HEK293T (cell line): ENCODE measurements at regions not wholly inside any gene's neighbourhood (a gene's known extent, or its start where the extent isn't known, plus 50 kb on each side); places are given as distances from the start of the nearest gene placed in this dataset.

Experiments
- ARNT ChIP-seq: fragments of 450-650 bp; IDR thresholded peaks from 2 replicates; pipeline ENCODE4 v1.6.1; 2017; ENCODE audit warnings: mild to moderate bottlenecking
- FOXM1 ChIP-seq: fragments of 450-650 bp; IDR thresholded peaks from 2 replicates; pipeline ENCODE4 v1.6.1; 2017; ENCODE audit warnings: mild to moderate bottlenecking, borderline replicate concordance
- SP1 ChIP-seq: fragments of 450-650 bp; IDR thresholded peaks from 2 replicates; pipeline ENCODE4 v1.6.1; 2017
- TARDBP ChIP-seq: fragments of 450-650 bp; IDR thresholded peaks from 2 replicates; pipeline ENCODE4 v1.6.1; 2016

DNA sequence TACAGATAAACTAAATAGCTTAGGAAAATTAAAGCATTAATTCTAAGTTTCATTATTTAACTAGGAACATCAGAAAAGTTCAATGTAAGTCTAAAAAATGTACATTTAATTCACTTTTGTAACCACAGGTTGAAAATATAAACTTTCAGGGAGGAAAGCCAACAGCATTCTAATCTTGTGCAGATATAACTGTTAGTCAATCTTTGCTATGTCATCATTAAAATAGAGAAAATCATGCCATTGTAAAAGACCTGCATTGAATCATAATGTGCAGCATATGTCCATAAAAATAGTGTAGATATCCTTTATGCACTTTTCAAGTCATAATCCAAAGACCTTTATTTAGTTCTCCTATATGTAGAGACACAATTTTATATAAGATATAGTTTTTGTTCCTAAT, 207.3 kb downstream of the ALG10B start:
- TF ChIP-seq SP1 (no peak), ARNT (no peak), TARDBP (no peak), FOXM1 (no peak)
